NK-92 (cell line): ENCODE measurements at regions not wholly inside any gene's neighbourhood (a gene's known extent, or its start where the extent isn't known, plus 50 kb on each side); places are given as distances from the start of the nearest gene placed in this dataset.
"Not testable (repeated sequence)": the region's sequence is repeated elsewhere in the genome, so short reads cannot be mapped to it uniquely, and the experiment has no call there.

Experiments
- DNase-seq: peaks from one replicate; lab custom pipeline; 2025; ENCODE audit not compliant: unreplicated experiment; lab: John Stamatoyannopoulos, UW

DNA sequence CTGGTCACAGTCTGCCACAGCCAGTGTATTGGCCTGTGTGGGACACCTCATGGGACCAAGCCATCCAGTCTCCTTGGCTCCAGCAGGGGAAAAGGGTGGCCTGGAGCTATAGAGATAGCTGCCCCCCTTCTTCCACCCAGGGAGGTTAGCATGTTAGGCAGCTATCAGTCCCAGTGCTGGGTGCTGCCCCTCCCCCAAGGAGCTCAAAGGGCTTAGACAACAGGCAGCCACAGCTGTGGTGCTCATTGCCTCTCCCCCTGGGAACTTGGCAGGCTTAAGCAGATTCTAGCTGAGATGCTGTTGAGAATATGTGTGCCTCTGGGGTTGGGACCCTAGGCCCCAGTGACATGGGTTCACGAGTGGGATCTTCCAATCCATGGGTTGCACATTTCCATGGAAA, 226.0 kb upstream of the PTGER4 start:
- no peak for DNase-seq

DNA sequence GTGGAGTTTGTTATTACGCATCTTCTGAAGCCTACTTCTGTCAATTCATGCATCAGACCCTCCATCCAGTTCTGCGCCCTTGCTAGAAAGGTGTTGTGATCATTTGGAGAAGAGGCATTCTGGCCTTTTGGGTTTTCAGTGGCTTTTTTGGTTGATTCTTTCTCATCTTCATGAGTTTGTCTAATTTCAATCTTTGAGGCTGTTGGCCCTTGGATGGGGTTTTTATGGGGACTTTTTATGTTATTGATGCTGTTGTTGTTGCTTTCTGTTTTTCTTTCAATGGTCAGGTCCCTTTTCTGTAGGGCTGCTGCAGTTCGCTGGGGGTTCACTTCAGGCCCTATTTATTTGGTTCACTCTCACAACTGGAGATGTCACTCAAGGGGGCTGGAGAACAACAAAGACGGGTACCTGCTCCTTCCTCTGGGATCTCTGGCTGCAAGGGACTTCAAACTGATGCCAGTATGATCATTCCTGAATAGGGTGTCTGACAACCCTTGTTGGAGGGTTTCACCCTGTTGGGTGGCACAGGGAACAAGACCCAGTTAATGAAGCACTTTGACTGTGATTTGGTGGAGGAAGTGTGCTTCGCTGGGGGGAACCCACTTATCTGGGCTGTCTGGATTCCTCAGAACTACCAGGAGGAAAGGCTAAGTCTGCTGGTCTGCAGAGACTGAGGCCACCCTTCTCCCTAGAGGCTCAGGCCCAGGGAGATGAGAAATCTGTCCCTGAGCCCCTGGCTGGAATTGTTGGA, 226.7 kb upstream of the PTGER4 start:
- DNase-seq: no peak

DNA sequence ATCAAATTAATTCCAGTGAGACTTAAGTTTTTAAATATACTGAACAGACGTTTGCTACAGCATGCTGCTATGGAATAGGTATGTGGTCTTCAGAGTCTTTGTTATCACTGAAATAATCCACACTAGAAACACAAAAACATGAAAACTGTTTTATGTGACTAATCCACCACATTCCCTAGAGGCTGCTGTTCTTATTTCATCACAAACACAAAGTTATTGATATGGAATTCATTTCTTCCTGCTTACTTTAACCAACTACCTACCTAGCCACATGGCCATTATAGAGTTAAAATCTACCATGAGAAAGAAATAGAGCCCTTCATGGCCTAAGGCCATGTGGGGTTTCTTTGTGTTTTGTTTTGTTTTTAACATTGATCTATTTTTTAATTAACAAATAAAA, 232.3 kb upstream of the PTGER4 start:
- no peak for DNase-seq

DNA sequence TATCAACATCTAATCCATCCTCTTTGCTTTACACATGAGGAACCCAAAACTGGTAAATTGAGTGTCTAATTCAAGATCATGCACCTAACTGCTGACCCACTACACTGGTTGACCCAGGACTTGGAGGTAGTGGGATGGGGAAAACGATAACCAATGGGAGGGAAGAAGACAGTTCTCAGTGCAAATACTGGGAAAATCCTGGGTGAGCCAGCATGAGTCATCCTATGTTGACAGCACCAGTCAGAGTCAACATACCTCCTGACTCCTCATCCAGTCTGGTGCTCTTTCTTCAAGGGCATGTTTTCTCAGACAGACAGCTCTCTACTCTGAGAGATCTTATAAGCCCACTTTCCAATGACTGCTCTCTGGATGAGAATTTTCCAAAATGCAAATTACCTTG, 232.8 kb upstream of the PTGER4 start:
- DNase-seq: no peak

DNA sequence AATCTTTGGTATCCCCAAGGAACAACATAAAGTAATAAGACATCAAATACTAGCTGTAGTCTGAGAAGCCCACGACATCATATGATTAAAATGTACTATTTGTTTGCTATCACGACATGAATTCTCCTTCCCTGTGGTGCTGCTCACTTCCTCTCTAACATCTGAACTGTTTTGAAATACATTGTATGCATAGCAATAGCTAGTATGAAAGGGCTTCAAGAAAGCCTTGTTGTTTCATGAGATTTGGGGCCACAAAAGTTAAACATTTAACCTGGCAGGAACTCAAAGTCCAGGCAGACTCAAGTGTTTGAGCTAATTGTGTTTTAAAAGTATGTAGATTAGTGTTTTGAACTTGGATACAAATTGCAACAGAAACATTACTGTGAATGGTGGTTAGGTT, 237.4 kb upstream of the PTGER4 start:
- no peak for DNase-seq

DNA sequence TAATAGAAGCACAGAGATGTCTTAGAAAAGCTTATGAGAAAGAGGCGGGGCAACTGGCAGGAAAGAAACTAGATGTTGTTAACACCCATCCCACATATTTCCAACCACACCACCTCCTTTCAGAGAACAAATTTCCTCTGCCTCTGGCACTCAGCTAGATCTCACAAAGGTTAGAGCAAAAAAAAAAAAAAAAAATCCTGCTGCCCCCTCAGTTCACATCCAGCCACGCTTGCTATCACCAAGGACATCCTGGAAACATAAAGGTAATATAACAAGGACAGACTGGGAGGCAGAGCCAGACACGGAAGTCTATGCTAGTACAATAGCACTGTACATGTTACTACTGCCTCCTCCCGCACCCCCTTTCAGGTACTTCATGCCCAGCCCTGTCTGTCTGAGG, 238.0 kb upstream of the PTGER4 start:
- no peak for DNase-seq

DNA sequence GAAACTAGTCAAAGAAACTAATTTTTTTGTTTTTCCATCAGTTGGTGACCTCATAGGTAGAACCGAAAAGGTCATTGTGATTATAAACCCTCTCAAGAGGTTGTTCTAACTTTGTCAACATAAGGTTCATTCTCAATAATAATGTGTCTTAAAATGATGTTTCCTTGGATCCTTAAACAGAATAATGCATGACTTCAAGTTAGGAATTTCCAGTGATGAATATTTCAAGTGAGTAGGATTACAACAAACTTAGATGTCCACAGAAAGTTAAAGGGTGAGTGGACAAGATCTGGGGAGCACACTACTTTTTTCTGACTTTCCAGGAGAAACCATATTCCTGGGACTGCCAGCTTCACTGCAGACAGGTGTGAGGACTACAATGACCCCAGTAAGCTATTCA, 239.0 kb upstream of the PTGER4 start:
- DNase-seq: no peak

DNA sequence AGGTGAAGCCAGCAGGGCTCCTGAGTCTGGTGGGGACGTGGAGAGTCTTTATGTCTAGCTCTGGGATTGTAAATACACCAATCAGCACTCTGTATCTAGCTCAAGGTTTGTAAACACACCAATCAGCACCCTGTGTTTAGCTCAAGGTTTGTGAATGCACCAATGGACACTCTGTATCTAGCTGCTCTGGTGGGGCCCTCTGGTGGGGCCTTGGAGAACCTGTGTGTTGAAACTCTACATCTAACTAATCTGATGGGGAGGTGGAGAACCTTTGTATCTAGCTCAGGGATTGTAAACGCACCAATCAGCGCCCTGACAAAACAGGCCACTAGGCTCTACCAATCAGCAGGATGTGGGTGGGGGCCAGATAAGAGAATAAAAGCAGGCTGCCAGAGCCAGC, 240.6 kb upstream of the PTGER4 start:
- DNase-seq: not testable (repeated sequence)

DNA sequence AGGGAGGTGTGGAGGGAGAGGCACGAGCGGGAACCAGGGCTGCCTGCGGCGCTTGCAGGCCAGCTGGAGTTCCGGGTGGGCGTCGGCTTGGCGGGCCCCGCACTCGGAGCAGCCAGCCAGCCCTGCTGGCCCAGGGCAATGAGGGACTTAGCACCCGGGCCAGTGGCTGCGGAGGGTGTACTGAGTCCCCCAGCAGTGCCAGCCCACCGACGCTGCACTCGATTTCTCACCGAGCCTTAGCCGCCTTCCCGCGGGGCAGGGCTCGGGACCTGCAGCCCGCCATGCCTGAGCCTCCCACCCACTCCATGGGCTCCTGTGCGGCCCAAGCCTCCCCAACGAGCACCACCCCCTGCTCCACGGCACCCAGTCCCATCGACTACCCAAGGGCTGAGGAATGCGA, 241.1 kb upstream of the PTGER4 start:
- not testable (repeated sequence) for DNase-seq

DNA sequence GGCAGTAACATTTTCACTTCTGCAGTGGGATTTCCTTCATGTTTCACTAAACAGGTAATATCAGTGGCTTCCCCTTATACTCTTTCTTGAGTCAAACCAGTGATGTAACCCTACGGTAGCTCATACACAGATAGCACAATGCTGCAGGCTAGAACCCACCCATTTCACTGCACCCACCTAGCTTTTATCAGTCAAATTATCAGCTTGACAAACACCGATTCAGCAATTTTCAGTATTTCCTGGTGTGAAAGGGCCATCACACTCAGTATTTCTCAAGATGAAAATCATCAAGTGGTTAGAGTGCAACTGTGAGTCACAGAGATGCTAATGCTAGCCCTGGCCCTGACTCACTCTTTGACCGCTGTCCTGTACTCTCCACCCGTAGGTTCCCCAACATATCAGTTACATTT, 242.3 kb upstream of the PTGER4 start:
- no peak for DNase-seq

DNA sequence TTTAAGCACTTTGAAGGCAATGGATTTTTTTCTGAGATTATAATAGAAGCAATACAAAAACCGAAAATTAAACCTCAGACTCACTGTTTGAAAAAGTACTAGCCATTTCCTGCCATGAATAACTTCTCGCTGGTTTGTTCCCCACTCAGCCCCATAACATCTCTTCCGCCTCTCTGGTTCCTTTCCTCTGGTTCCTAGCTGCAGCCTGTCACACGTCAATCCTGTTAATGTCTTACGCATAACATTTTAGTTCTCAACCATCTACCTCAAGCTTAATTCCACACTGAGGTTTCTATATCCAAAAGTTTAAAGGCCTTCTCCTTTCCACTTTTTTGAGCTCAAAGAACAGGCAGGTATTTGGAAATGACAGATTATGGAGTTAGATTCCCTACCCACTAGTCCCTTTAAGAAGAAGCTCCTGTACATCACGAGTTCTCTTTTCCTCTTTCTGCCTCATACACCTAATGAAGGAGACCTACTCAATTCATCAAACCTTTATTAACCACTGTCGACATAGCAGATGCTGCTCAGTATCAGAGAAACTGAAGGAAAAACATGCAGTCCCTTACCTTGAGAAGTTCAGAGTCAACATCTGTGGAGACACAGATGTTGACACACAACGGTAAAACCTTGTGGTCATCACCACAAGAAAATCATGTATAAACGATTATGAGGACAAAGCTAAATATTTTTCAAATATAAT, 243.0 kb upstream of the PTGER4 start:
- no peak for DNase-seq

DNA sequence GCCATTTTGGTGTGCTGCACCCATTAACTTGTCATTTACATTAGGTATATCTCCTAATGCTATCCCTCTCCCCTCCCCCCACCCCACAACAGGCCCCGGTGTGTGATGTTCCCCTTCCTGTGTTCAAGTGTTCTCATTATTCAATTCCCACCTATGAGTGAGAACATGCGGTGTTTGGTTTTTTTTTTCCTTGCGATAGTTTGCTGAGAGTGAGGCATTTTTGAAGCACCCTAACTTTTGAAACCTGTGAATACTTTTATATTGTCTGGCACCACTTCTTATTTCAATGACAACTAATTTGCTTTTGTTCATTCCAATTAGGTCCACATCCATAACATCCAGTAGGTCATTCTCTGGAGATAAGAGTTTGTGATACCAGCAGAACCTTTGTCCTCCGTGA, 244.0 kb upstream of the PTGER4 start:
- not testable (repeated sequence) for DNase-seq

DNA sequence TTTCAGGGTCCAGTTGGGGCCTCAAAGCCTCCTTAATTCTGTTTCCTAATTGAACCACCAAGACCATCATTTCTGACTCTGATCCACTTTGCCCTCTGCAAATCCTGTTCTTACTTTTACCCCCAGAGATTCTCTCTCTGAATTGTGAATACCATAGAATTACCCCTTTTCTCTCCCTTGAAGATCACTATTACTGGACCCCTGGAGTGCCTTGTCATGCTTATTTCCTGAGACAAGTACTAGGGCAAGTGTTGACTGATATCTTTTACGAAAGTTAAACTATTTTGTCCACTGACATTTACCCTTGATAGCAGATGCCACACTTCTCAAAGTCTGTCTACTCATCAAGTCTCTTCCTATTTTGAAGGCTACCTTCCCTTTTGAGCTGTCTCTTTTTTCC, 246.9 kb upstream of the PTGER4 start:
- no peak for DNase-seq

DNA sequence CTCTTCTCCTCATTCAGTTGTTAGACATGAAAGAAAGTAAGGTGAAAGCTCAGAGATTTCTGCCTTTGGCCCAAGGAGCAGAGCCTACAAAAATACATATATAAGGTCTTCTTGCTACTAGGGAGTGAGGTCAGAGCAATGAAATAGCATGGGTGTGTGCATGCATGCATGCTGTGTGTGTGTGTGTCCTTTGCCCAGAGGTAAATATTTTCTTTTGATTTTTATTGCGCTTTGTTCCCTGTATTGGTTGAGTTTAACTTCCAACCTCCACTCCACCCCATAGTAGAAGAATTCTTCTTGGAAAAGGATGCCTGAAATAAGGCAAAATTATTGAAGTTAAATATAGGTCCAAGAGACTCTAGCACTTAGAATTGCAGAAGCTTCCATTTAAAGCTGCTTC, 248.0 kb upstream of the PTGER4 start:
- DNase-seq: no peak

DNA sequence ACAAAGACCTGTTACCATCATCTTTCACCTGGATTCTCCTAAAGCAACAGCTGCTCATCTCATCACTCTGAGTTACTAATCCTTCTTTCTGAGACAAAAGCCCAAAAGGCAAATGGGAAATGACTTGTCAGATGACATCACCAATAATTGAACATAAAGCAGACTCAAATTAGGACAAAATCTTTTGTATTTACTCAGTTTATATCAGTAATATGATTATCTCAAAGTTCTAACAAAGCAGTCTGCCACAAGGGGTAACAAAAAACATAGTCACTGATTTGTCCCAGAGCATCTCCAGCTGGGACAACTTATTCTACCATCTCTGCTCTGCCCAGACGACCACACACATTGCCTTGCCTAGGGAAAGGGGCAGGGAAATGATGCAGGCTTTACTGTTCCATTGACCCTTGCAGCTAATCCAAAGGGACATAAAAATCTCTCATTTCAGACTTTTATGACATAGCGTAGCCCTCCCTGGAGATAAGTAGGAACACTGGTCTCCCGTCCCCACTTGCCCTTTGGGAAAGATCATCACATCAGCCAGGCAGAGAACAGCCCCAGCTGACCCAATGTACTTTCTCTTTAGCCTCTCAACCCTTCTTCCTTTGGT, 249.5 kb upstream of the PTGER4 start:
- DNase-seq: no peak

DNA sequence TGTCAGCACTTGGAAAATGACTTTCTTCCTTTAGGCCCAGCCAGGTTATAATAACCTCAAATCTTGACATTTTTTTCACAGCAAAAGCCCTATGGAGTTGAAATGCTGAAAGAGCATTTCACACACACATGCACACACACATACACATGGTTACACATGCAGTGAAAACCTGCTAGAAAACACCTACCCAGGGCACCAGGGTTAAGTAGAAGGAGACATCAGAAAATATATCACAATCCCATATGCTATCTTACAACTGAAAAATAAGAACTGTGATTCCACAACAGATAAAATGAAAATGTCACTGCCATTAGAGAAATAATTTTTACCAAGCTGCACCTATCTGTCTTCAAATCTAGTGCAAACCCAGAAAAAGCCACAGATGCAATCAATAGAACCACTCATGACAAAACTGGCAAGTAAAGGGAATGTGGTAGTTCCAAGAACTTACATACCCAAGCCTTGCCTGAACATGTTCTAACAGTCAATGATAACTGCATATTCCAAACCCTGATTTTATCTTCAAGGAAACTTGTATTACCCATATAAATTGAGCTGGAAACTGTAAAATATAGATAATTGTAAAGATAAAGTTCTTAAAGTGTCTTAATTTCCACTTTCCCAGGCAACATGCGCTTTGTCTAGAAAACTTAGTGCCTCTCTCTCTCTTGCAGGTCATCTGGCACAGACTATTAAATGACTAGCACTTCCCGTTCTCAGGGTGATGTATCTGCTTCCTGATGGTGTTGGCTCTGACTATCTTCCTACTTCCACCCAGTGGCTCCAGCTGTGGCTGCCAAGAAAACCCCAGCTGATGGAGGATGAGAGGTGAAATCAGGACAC, 250.2 kb upstream of the PTGER4 start:
- DNase-seq: no peak

DNA sequence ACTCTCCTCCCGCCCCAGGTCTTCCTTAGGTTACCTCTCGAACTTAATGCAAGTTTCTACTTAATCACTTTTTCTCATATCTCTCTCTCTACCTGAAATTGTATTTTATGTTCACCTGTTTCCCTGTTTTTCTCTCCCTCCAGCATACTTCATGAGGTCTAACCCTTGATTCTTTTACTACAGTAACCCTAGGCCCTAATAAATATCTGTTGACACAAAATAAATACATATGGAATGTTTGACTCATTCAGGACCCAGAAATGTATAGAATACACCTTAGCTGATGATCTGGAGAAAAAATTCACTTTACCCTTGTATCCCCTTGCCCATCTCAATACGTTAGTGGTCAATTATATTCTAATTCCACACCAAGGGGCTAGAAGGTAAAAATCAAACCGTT, 250.9 kb upstream of the PTGER4 start:
- DNase-seq: no peak

DNA sequence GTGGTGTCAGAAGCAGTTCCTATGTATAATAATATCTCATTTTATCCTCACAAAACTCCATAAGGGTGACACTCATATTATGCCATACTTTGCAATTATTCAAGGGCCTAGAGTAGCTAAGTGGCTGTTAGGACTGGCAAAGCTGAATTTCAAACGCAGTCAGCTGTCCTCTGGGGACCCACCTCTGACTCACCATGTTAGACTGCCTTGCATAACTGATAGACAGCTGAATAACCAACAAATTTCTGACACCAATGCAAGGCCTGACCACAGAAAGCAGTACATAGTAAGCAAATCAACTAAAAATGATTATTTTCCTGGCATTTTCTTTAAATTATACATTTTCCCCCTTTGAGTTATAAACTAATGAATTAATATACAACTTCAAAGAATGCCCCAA, 251.6 kb upstream of the PTGER4 start:
- DNase-seq: no peak

DNA sequence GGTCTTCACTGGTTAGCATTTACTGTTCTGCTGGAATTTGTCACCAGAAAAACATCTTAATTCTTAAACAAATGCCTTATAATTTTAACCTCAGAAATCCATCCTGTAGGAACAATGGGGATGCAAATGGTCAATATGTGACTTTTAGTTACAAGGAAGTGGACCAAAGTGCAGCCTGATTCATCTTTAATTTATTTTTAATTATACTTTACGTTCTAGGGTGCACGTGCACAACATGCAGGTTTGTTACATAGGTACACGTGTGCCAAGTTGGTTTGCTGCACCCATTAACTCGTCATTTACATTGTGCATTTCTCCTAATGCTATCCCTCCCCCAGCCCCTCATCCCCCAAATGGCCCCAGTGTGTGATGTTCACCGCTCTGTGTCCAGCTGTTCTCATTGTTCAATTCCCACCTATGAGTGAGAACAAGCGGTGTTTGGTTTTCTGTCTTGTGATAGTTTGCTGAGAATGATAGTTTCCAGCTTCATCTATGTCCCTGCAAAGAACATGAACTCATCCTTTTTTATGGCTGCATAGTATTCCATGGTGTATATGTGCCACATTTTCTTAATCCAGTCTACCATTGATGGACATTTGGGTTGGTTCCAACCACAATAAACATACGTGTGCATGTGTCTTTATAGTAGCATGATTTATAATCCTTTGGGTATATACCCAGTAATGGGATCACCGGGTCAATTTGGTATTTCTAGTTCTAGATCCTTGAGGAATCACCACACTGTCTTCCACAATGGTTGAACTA, 262.5 kb upstream of the PTGER4 start:
- DNase-seq: not testable (repeated sequence)

DNA sequence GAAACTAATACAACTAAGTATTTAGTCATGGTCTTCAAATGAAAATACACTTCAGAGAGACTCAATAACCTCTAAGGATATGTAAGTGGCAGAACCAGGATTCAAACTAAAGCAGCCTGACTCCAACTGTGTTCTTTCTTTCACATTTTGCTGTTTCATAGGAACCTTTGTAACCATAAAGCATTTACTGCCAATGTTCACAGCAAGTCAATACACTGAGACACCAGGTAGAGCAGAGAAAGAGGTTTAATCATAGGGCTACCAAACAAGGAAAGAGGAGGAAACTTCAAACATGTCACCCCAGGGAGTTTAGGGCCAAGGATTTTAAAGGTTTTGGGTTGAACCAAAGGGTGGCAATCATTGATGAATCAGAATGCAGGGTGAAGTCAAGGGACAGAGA, 263.1 kb upstream of the PTGER4 start:
- DNase-seq: no peak

DNA sequence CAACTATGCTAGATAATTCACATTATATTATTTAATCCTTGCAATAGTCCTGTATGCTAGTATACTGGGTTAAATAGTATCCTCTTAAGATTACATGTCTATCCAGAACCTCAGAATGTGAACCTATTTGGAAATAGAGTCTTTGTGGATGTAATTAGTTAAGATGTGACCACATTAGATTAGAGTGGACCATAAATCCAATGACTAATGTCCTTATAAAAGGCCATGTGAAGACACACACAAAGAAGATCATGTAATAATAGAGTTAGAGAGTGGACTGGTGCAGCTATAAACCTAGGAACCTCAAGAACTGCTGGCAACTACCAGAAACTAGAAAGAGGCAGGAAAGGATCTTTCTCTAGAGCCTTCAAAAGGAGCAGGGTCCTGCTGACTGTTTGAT, 263.6 kb upstream of the PTGER4 start:
- no peak for DNase-seq
